A549 (cell line): ENCODE measurements at regions not wholly inside any gene's neighbourhood (a gene's known extent, or its start where the extent isn't known, plus 50 kb on each side); places are given as distances from the start of the nearest gene placed in this dataset.

ENCODE experiments used
- ATAC-seq, 2 experiments: fragments of 200-7000 bp in 1 of 2; fragments of >200 bp in 1 of 2; cut with Nextera tagmentation in 1 of 2; cut with Tn5 transposase in 1 of 2; 3 replicates each; pipeline versions ENCODE4 v1.8.0 to v1.9.1; 2018 to 2020; ENCODE audit warnings: mild to moderate bottlenecking in 1 of 2, moderate library complexity in 1 of 2
- CTCF ChIA-PET: fragments of 300-600 bp; sonication (Branson Sonifier 250); formaldehyde crosslinking; extraction: SDS; loops from one replicate; lab custom pipeline; 2021; ENCODE audit warnings: antibody characterized with exemption, inconsistent platforms; lab: Yijun Ruan, JAX
- POLR2A ChIA-PET: fragments of 350-600 bp; formaldehyde crosslinking; extraction: SDS; loops from one replicate; lab custom pipeline; 2021; ENCODE audit warnings: antibody characterized with exemption, inconsistent platforms; lab: Yijun Ruan, JAX
- DNase-seq, 2 experiments: peaks; one replicate each; pipeline versions ENCODE4 v3.0.0 to v3.0.0-alpha.2; 2011 to 2016; ENCODE audit warnings: low read depth in 1 of 2, low spot score in 1 of 2
- FAIRE-seq: peaks from 2 replicates; lab custom pipeline; 2011; peaks lifted over from hg19 to GRCh38; lab: Jason Lieb, UNC
- H3K27ac ChIP-seq, 2 experiments: fragments of >200 bp; sonication (Bioruptor Twin); formaldehyde crosslinking; 3 replicates each; pipeline ENCODE4 v1.5.1; 2016 to 2017
- H3K4me1 ChIP-seq: fragments of >200 bp; sonication (Bioruptor Twin); formaldehyde crosslinking; 3 replicates; pipeline ENCODE4 v1.6.1; 2016
- H3K4me2 ChIP-seq: fragments of >200 bp; sonication (Bioruptor Twin); formaldehyde crosslinking; 3 replicates; pipeline ENCODE4 v1.6.1; 2016
- H3K4me3 ChIP-seq: fragments of >200 bp; sonication (Bioruptor Twin); formaldehyde crosslinking; 3 replicates; pipeline ENCODE4 v1.5.1; 2016
- H3K9me3 ChIP-seq: fragments of >200 bp; sonication (Bioruptor Twin); formaldehyde crosslinking; 3 replicates; pipeline ENCODE4 v1.6.1; 2016
- ATOH8 ChIP-seq: fragments of 250-450 bp; sonication (Bioruptor Pico); IDR thresholded peaks from 2 replicates; pipeline ENCODE4 v1.5.0; 2020; ENCODE audit warnings: low read depth, mild to moderate bottlenecking, moderate library complexity
- BCL3 ChIP-seq: fragments of >200 bp; sonication (Bioruptor Twin); formaldehyde crosslinking; IDR thresholded peaks from 3 replicates; pipeline ENCODE4 v1.6.1; 2016
- BHLHE40 ChIP-seq: IDR thresholded peaks from 2 replicates; pipeline ENCODE4 v1.6.1; 2012; ENCODE audit warnings: low read depth, low read length, inconsistent platforms
- CBX8 ChIP-seq: fragments of 200-600 bp; sonication (generic); IDR thresholded peaks from 2 replicates; pipeline ENCODE4 v1.6.1; 2016
- CEBPB ChIP-seq, 2 experiments: fragments of >200 bp in 1 of 2; sonication (Bioruptor Twin) in 1 of 2; formaldehyde crosslinking in 1 of 2; IDR thresholded peaks; 2 replicates each; pipeline ENCODE4 v1.6.1; 2012 to 2016
- HES2 ChIP-seq: fragments of >200 bp; sonication (Bioruptor Twin); formaldehyde crosslinking; IDR thresholded peaks from 2 replicates; pipeline ENCODE4 v1.6.1; 2016
- HEYL ChIP-seq: fragments of 250-450 bp; sonication (Bioruptor Pico); IDR thresholded peaks from 2 replicates; pipeline ENCODE4 v1.8.0; 2021; ENCODE audit warnings: mild to moderate bottlenecking, moderate library complexity
- HOXA7 ChIP-seq: fragments of 250-450 bp; sonication (Bioruptor Pico); IDR thresholded peaks from 2 replicates; pipeline ENCODE4 v1.5.0; 2020; ENCODE audit warnings: mild to moderate bottlenecking, moderate library complexity
- HOXB13 ChIP-seq: fragments of 250-450 bp; sonication (Bioruptor Pico); IDR thresholded peaks from 2 replicates; pipeline ENCODE4 v1.5.0; 2020; ENCODE audit warnings: low read depth, mild to moderate bottlenecking, moderate library complexity
- KDM1A ChIP-seq: fragments of 200-600 bp; sonication (generic); IDR thresholded peaks from 2 replicates; pipeline ENCODE4 v1.6.1; 2016; ENCODE audit warnings: low read depth, mild to moderate bottlenecking
- MAX ChIP-seq: IDR thresholded peaks from 2 replicates; pipeline ENCODE4 v1.6.1; 2012
- MAZ ChIP-seq: fragments of 150-350 bp; IDR thresholded peaks from 2 replicates; pipeline ENCODE4 v1.6.1; 2014; ENCODE audit warnings: antibody characterized with exemption, low read depth, low read length, borderline replicate concordance
- NPAS2 ChIP-seq: fragments of 250-450 bp; sonication (Bioruptor Pico); IDR thresholded peaks from 2 replicates; pipeline ENCODE4 v1.8.0; 2022; ENCODE audit warnings: mild to moderate bottlenecking, moderate library complexity, borderline replicate concordance
- PBX3 ChIP-seq: IDR thresholded peaks from 2 replicates; pipeline ENCODE4 v1.6.1; 2012
- POLR2AphosphoS2 ChIP-seq: conservative IDR thresholded peaks from 2 replicates; pipeline ENCODE4 v1.6.1; 2012; ENCODE audit warnings: low read length, improper control_type of control experiment, inconsistent platforms
- RAD21 ChIP-seq, 2 experiments: fragments of >200 bp in 1 of 2; sonication (Bioruptor Twin) in 1 of 2; formaldehyde crosslinking in 1 of 2; IDR thresholded peaks in 1 of 2; conservative IDR thresholded peaks in 1 of 2; 2 replicates in 1 of 2; 3 replicates in 1 of 2; pipeline ENCODE4 v1.6.1; 2012 to 2018; ENCODE audit warnings: inconsistent platforms in 1 of 2
- RFX5 ChIP-seq: fragments of 450-650 bp; IDR thresholded peaks from 2 replicates; pipeline ENCODE4 v1.7.1; 2014; ENCODE audit warnings: antibody characterized with exemption, mild to moderate bottlenecking, moderate library complexity
- SREBF2 ChIP-seq: fragments of 450-650 bp; IDR thresholded peaks from 2 replicates; pipeline ENCODE4 v1.6.1; 2014; ENCODE audit warnings: mild to moderate bottlenecking, moderate library complexity
- ZNF302 ChIP-seq: fragments of 250-450 bp; sonication (Bioruptor Pico); IDR thresholded peaks from 2 replicates; pipeline ENCODE4 v1.9.0; 2021; ENCODE audit warnings: inconsistent platforms, mild to moderate bottlenecking, moderate library complexity
- WGBS: methylation state at CpG from one replicate; pipeline ENCODE4 v1.1.6; 2017; ENCODE audit errors: missing lambda C conversion rate; 5-methylcytosine and 5-hydroxymethylcytosine counted together

- no peak for TF ChIP-seq RFX5
- TF ChIP-seq RAD21 (conservative IDR thresholded peaks at IDR 0.05 in 1 of 2, IDR thresholded peaks at IDR 0.05 in 1 of 2): no peak
- no peak for TF ChIP-seq HOXA7 (CRISPR knock-in tag)
- TF ChIP-seq MAZ: no peak
Observed at GRCh38 chr10:113427811-113428558, 124.9 kb upstream of the HABP2 start (continued).

- H3K9me3 ChIP-seq: peaks cover 13% of the 10 kb centered on the region; the same call in 1 of the 3 replicates
- ATAC-seq (no peak), DNase-seq (no peak), FAIRE-seq (no peak)
- ChIA-PET CTCF (no interaction called here), POLR2A (no interaction called here)
- 31% methylated on average over 6 of the region's 6 CpGs for WGBS
- no peak overlapping the region for H3K4me2 ChIP-seq
- no peak overlapping the region for H3K4me3 ChIP-seq
- H3K4me1 ChIP-seq: peaks cover 4% of the 10 kb centered on the region
- TF ChIP-seq BCL3 (no peak), CBX8 (no peak), POLR2AphosphoS2 (no peak), ZNF302 (CRISPR knock-in tag) (no peak), PBX3 (no peak), BHLHE40 (no peak), HOXB13 (CRISPR knock-in tag) (no peak), HEYL (CRISPR knock-in tag) (no peak), CEBPB (IDR thresholded peaks at IDR 0.05) (no peak), SREBF2 (no peak), MAX (no peak), HES2 (no peak), ATOH8 (no peak)
- H3K27ac ChIP-seq: no peak overlapping the region
Observed at GRCh38 chr10:113430634-113431397, 122.0 kb upstream of the HABP2 start.

GRCh38 chr10:113431398-113432160, 121.3 kb upstream of the HABP2 start:
- 53% methylated on average over 16 of the region's 16 CpGs for WGBS
- POLR2A ChIA-PET: no interaction called here

More at GRCh38 chr10:113431398-113432160, 121.3 kb upstream of the HABP2 start:
- Histone ChIP-seq H3K27ac (no peak overlapping the region), H3K4me3 (no peak overlapping the region), H3K4me1 (no peaks in the 10 kb centered on the region), H3K9me3 (peaks cover 13% of the 10 kb centered on the region; the same call in 1 of the 3 replicates), H3K4me2 (no peak overlapping the region)
- TF ChIP-seq HOXA7 (CRISPR knock-in tag) (no peak), KDM1A (no peak), NPAS2 (no peak)
- ATAC-seq (no peak), DNase-seq (no peak), FAIRE-seq (no peak)
- CTCF ChIA-PET: interaction anchor here (2.3 kb wide), 1 partner anchor 22 kb away, joined by 5 read pairs; no protein-coding TSS in a partner anchor
